Muscle of leg (tissue), 3 donors: ENCODE measurements at regions not wholly inside any gene's neighbourhood (a gene's known extent, or its start where the extent isn't known, plus 50 kb on each side); places are given as distances from the start of the nearest gene placed in this dataset.

ENCODE experiments used
- DNase-seq: peaks from one replicate; pipeline ENCODE4 v3.0.0; 2013
- H3K27ac ChIP-seq: one replicate; pipeline ENCODE4 v1.5.1; 2013; ENCODE audit warnings: mild to moderate bottlenecking, low read length, control low read depth
- H3K27me3 ChIP-seq: one replicate; pipeline ENCODE4 v1.6.1; 2013; ENCODE audit warnings: low read length; ENCODE audit not compliant: control insufficient read depth, insufficient read depth
- H3K36me3 ChIP-seq: one replicate; pipeline ENCODE4 v1.6.1; 2013; ENCODE audit warnings: low read length; ENCODE audit not compliant: control insufficient read depth, insufficient read depth
- H3K4me1 ChIP-seq: one replicate; pipeline ENCODE4 v1.6.1; 2013; ENCODE audit warnings: low read length; ENCODE audit not compliant: control insufficient read depth, insufficient read depth
- H3K4me3 ChIP-seq: one replicate; pipeline ENCODE4 v1.5.1; 2013; ENCODE audit warnings: low read length, control low read depth
- H3K9me3 ChIP-seq: replicated peaks from 2 replicates; pipeline ENCODE4 v1.6.1; 2013; ENCODE audit warnings: low read depth, low read length; ENCODE audit not compliant: control insufficient read depth
- WGBS: methylation state at CpG from one replicate; pipeline ENCODE4 v1.1.5; 2013; ENCODE audit warnings: missing lambda C conversion rate; ENCODE audit not compliant: insufficient coverage; 5-methylcytosine and 5-hydroxymethylcytosine counted together

DNA sequence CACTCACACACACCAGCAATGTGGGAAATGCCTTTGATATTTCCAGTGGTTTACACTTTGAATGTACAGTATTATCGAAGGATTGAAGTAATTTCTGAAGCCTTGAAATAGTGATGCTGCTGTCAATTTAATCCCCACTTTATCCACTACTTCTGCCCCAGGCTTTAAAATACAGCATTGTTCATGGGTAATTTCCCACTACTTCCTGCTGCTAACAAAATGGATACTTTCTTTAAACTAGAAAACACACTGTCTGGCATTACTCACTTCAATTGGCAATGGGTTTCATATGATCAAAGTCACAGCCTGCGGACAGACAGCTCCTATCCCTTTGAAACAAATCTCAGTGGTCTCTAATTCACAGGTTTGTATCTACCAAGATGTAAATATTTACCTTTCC, 292.2 kb downstream of the CDH11 start:
- Histone ChIP-seq H3K4me1 (no peaks in the 10 kb centered on the region), H3K9me3 (peaks cover 5% of the 10 kb centered on the region), H3K27ac (no peak overlapping the region), H3K27me3 (no peaks in the 10 kb centered on the region), H3K4me3 (no peak overlapping the region), H3K36me3 (no peaks in the 10 kb centered on the region)
- no CpG with 5 or more reads among the region's 2 CpGs for WGBS
- DNase-seq, result no peak

DNA sequence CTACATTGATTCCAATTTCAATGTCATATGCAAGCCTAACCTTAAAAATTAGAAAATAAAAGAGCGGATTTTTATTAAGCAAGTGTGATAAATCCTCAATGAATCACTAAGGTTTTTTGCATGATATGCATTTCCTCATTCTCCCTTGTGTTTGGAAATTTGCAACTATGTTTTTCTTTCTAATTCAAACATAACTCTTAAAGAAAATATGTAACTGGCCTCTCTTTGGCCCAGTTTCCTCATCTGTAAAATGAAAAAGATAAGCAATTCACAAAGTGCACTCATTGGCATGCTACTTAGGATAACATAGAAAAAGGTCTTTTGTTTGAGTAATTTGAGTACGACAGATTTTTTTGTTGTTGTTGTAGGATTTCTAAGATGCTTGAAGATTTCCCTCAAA, 295.5 kb downstream of the CDH11 start:
- Histone ChIP-seq H3K36me3 (no peaks in the 10 kb centered on the region), H3K27me3 (no peaks in the 10 kb centered on the region), H3K4me3 (no peak overlapping the region), H3K27ac (no peak overlapping the region), H3K9me3 (peaks cover 2% of the 10 kb centered on the region), H3K4me1 (peaks cover 5% of the 10 kb centered on the region)
- WGBS, result no CpG with 5 or more reads among the region's 2 CpGs
- no peak for DNase-seq

GRCh38 chr16:64823481-64824075, 298.3 kb downstream of the CDH11 start:
- Histone ChIP-seq H3K27me3 (no peaks in the 10 kb centered on the region), H3K36me3 (no peaks in the 10 kb centered on the region), H3K4me1 (peaks cover 5% of the 10 kb centered on the region), H3K9me3 (peaks cover 2% of the 10 kb centered on the region), H3K4me3 (no peak overlapping the region), H3K27ac (no peak overlapping the region)
- WGBS, result no CpG with 5 or more reads among the region's 2 CpGs
- DNase-seq, result peak; percentile 63

DNA sequence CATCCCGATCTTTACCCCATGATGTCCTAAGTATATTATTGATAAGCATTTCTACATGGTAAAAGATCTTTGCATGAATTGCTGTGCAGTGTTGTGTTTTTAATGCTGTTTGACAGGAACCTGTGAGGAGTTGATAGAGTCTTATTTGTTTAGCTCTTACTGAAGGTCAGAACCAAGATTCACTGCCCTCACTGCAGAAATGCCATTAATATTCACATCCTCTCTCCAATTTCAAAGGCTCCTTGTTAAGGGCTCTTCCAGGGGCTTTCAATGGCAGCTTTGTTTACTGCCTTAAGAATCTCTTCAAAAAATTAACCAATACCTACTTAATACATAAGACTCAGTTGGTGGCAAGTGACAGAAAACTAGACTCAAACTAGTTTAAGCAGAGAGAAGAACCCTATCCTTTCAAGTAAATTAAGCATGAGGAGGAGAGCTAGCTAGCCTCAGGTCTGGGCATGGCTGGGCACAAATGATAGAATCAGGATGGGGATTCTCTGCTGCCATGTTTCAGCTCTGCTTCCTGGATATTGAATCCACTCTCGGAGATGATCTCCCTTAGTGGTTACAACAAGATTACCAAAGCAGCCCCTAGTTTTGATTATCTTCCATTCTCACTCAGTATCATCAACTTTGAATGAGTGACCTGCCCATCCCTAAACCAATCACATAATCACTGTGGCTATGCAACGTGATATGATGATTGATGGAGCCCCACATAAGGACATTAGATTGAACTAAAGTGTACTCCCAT, 311.8 kb downstream of the CDH11 start:
- no peaks in the 10 kb centered on the region for H3K4me1 ChIP-seq
- no peaks in the 10 kb centered on the region for H3K27me3 ChIP-seq
- H3K36me3 ChIP-seq, result no peaks in the 10 kb centered on the region
- no peaks in the 10 kb centered on the region for H3K9me3 ChIP-seq
- DNase-seq, result no peak
- WGBS, result 100% methylated on average over 1 of the region's 3 CpGs
- H3K4me3 ChIP-seq, result no peak overlapping the region
- H3K27ac ChIP-seq, result no peak overlapping the region

DNA sequence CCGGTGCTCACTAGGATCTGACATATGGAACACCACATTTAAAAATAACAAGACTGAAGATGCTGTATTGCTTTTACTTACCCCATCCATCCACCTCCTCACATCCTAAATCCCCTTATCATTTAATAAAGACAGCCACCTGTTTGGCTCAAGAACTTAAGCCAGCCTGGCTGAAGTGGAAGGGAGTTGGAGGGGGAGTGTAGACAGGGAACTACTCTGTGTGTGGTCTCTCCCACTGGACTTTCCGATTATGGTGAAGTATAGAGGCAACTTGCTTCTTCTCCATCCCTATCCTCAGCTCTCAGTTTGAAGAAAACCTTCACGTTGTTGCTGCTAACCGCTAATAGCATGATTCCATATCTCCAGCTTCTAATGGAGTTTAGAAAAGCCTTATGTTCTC, 313.4 kb downstream of the CDH11 start:
- H3K4me1 ChIP-seq, result no peaks in the 10 kb centered on the region
- no peak overlapping the region for H3K27ac ChIP-seq
- peak; percentile 17 for DNase-seq
- no peak overlapping the region for H3K4me3 ChIP-seq
- H3K9me3 ChIP-seq, result no peaks in the 10 kb centered on the region
- no peaks in the 10 kb centered on the region for H3K36me3 ChIP-seq
- 20% methylated on average over 1 of the region's 4 CpGs for WGBS
- H3K27me3 ChIP-seq, result no peaks in the 10 kb centered on the region

DNA sequence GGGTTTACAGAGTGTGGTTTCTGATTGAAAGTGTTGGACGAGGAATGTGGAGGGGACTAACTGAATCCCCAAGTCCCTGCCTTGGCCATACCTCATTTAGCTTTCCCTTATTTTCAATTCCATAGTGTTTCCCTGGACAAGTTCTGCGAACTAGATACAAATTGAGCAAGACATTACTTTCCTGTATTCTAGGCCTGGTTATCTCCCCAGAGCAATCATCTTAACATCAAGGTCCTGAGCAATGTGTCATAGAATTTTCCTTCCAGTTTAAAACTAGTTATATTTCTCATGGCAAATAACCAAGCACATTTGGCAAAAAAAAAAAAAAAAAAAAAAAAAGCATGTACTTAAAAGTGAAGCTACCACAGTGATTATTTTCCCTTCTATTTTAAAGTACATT, 330.1 kb downstream of the CDH11 start:
- H3K36me3 ChIP-seq, result no peaks in the 10 kb centered on the region
- DNase-seq, result peak; percentile 25
- WGBS, result no CpG with 5 or more reads among the region's 2 CpGs
- H3K9me3 ChIP-seq, result no peaks in the 10 kb centered on the region
- H3K4me3 ChIP-seq, result no peak overlapping the region
- no peaks in the 10 kb centered on the region for H3K4me1 ChIP-seq
- H3K27me3 ChIP-seq, result no peaks in the 10 kb centered on the region
- H3K27ac ChIP-seq, result no peak overlapping the region

GRCh38 chr16:64784635-64785034, 337.2 kb downstream of the CDH11 start:
- H3K27ac ChIP-seq, result no peak overlapping the region
- no peaks in the 10 kb centered on the region for H3K36me3 ChIP-seq
- no peaks in the 10 kb centered on the region for H3K4me1 ChIP-seq
- no peak overlapping the region for H3K4me3 ChIP-seq
- no CpG with 5 or more reads among the region's 2 CpGs for WGBS
- H3K9me3 ChIP-seq, result no peaks in the 10 kb centered on the region
- DNase-seq, result no peak
- H3K27me3 ChIP-seq, result no peaks in the 10 kb centered on the region

- Histone ChIP-seq H3K4me1 (no peaks in the 10 kb centered on the region), H3K27ac (no peak overlapping the region), H3K9me3 (no peaks in the 10 kb centered on the region), H3K4me3 (no peak overlapping the region), H3K36me3 (no peaks in the 10 kb centered on the region), H3K27me3 (no peaks in the 10 kb centered on the region)
- WGBS, result no CpG with 5 or more reads among the region's 2 CpGs
- DNase-seq, result no peak
Measured at GRCh38 chr16:64782484-64782883, 339.4 kb downstream of the CDH11 start.

GRCh38 chr16:64780445-64780844, 341.4 kb downstream of the CDH11 start:
- H3K9me3 ChIP-seq, result no peaks in the 10 kb centered on the region
- H3K27me3 ChIP-seq, result no peaks in the 10 kb centered on the region
- no peak for DNase-seq
- H3K27ac ChIP-seq, result no peak overlapping the region
- no peaks in the 10 kb centered on the region for H3K36me3 ChIP-seq
- H3K4me1 ChIP-seq, result no peaks in the 10 kb centered on the region
- WGBS, result no CpG with 5 or more reads among the region's 3 CpGs
- no peak overlapping the region for H3K4me3 ChIP-seq

- no peaks in the 10 kb centered on the region for H3K27me3 ChIP-seq
- H3K4me1 ChIP-seq, result no peaks in the 10 kb centered on the region
- H3K27ac ChIP-seq, result no peak overlapping the region
- no CpG with 5 or more reads among the region's 1 CpG for WGBS
- H3K9me3 ChIP-seq, result no peaks in the 10 kb centered on the region
- H3K4me3 ChIP-seq, result no peak overlapping the region
- no peak for DNase-seq
- H3K36me3 ChIP-seq, result no peaks in the 10 kb centered on the region
Measured at GRCh38 chr16:64778777-64779176, 343.1 kb downstream of the CDH11 start.
